Astrocyte of the spinal cord (primary cell): ENCODE measurements at regions not wholly inside any gene's neighbourhood (a gene's known extent, or its start where the extent isn't known, plus 50 kb on each side); places are given as distances from the start of the nearest gene placed in this dataset.
"Not testable (repeated sequence)": the region's sequence is repeated elsewhere in the genome, so short reads cannot be mapped to it uniquely, and the experiment has no call there.

Experiments
- DNase-seq: peaks from one replicate; pipeline ENCODE4 v3.0.0; 2011; ENCODE audit warnings: low read depth, low spot score
- H3K4me3 ChIP-seq: 2 replicates; pipeline ENCODE4 v1.5.1; 2011; ENCODE audit warnings: low read depth, mild to moderate bottlenecking, low read length, moderate library complexity
- CTCF ChIP-seq: IDR thresholded peaks from 2 replicates; pipeline ENCODE4 v1.5.1; 2012; ENCODE audit warnings: low read depth, mild to moderate bottlenecking, low read length, inconsistent platforms
- in situ Hi-C: cut with HindIII; loops from 2 replicates; pipeline ENCODE4 v1.10.0; 2017; ENCODE audit warnings: low sequenced_read_pairs

GRCh38 chr6:134795691-134796090, 154.2 kb downstream of the ALDH8A1 start:
- TF ChIP-seq CTCF: no peak
- in situ Hi-C loops: no loop called here
- no peak overlapping the region for H3K4me3 ChIP-seq
- DNase-seq: peak; percentile 29

DNA sequence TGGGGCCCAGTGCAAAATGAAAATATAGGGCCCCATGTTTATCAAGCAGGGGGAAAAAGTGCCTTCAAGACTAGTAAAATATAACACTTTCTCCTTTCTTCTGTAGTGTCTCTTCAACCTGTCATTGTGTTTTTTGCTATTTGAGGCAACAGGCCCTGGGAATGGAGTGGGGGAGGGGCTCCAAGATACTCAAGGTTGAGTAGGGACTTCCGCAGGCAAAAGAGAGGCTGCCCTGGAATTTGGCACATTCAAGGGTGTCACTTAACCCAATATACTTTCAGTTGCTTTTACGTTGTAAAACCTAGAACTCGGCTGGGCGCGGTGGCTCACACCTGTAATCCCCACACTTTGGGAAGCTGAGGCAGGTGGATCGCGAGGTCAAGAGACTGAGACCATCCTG, 154.9 kb downstream of the ALDH8A1 start:
- in situ Hi-C loops: no loop called here
- DNase-seq: no peak
- no peak overlapping the region for H3K4me3 ChIP-seq
- TF ChIP-seq CTCF: no peak

- in situ Hi-C loops, H3K4me3 ChIP-seq, DNase-seq: not testable (repeated sequence)
Observed at GRCh38 chr6:134791243-134791843, 158.6 kb downstream of the ALDH8A1 start.

DNA sequence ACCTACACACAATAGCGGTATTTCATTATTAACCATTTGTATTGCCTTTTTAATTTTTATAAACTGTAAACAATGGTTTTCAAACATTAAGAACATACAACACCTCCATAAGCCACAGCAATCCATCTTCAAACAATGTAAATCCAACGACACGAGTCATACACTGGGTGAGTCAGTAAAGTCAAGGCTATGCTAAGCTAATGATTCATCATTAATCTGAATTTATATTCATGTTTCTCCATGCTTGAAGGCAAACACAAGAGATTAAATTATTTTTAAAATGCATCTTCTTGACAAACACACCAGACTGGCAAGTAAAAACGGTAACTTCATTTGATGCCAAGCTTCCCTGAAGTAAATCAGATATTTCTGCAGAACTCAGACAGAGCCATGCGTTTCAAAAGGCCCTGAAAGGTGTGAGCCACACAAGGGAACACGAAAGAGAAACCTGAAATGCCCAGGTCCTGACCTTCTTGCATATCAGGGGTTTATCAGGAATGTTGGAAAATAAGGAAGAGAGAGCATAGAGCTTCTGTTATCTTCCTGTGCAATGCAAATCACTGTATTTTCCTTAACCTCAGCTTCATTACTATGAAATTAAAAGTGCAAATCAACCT, 162.5 kb downstream of the ALDH8A1 start:
- in situ Hi-C loops: no loop called here
- peak; percentile 48 for DNase-seq
- TF ChIP-seq CTCF: no peak
- H3K4me3 ChIP-seq: no peak overlapping the region

- no peak for TF ChIP-seq CTCF
- H3K4me3 ChIP-seq: no peak overlapping the region
- no peak for DNase-seq
- in situ Hi-C loops: no loop called here
Observed at GRCh38 chr6:134784336-134784735, 165.6 kb downstream of the ALDH8A1 start.

GRCh38 chr6:134778431-134778830, 171.5 kb downstream of the ALDH8A1 start:
- DNase-seq: no peak
- in situ Hi-C loops: no loop called here
- H3K4me3 ChIP-seq: no peak overlapping the region
- no peak for TF ChIP-seq CTCF

DNA sequence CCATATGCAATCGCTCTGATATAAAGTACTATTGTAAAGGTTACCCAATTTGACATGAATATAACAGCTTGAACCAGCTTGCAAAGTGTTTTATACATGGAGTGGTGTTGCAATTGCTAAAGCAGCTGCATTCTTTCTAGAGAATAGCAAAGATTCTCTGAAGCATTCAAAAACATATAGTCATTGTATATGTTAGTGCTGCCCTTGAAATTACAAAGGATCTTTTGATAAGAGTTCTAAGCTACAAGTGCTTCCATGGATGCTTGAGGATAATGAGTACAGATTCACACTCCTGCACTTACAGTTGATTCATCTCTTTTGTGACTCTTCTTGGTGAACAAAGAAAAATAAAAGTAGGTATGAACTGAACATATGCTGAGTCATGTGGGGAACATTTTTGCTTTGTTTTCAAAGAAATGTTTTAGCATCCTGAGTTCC, 175.7 kb downstream of the ALDH8A1 start:
- peak; percentile 62 for DNase-seq
- H3K4me3 ChIP-seq: no peak overlapping the region
- TF ChIP-seq CTCF: no peak
- in situ Hi-C loops: no loop called here
